Upper lobe of left lung (tissue), 6 donors: ENCODE measurements at regions not wholly inside any gene's neighbourhood (a gene's known extent, or its start where the extent isn't known, plus 50 kb on each side); places are given as distances from the start of the nearest gene placed in this dataset.

Source experiments
- ATAC-seq, 2 donors: fragments of 200-7000 bp; cut with Tn5 transposase; one replicate each; pipeline ENCODE4 v1.9.1; 2022; ENCODE audit warnings: mild to moderate bottlenecking in 2 of 2, moderate library complexity in 2 of 2; ENCODE audit not compliant: low FRiP score in 2 of 2
- DNase-seq, 2 donors: peaks; one replicate each; pipeline ENCODE4 v3.0.0-alpha.2; 2019 to 2020
- H3K27ac ChIP-seq, 4 donors: fragments of 200-600 bp; sonication (generic); one replicate each; pipeline ENCODE4 v1.5.1; 2016 to 2019
- H3K27me3 ChIP-seq, 4 donors: fragments of 200-600 bp; sonication (generic); one replicate each; pipeline ENCODE4 v1.5.1; 2017 to 2019
- H3K36me3 ChIP-seq, 4 donors: fragments of 200-600 bp; sonication (generic); one replicate each; pipeline ENCODE4 v1.5.1; 2016 to 2019
- H3K4me1 ChIP-seq, 4 donors: fragments of 200-600 bp; sonication (generic); one replicate each; pipeline ENCODE4 v1.5.1; 2018 to 2019
- H3K4me3 ChIP-seq, 4 donors: fragments of 200-600 bp; sonication (generic); one replicate each; pipeline ENCODE4 v1.5.1; 2017 to 2019; ENCODE audit warnings: mild to moderate bottlenecking in 2 of 4, moderate library complexity in 1 of 4
- H3K9me3 ChIP-seq, 4 donors: fragments of 200-600 bp; sonication (generic); one replicate each; pipeline ENCODE4 v1.5.1; 2018 to 2019
- EP300 ChIP-seq, 4 donors: sonication (generic); formaldehyde crosslinking; IDR thresholded peaks; one replicate each; pipeline ENCODE4 v1.5.1; 2017; ENCODE audit warnings: antibody characterized with exemption in 4 of 4, control low read depth in 2 of 4
- POLR2A ChIP-seq, 4 donors: fragments of 450-650 bp; IDR thresholded peaks; one replicate each; pipeline ENCODE4 v1.5.1; 2016 to 2017; ENCODE audit warnings: antibody characterized with exemption in 4 of 4, mild to moderate bottlenecking in 2 of 4
- POLR2AphosphoS5 ChIP-seq, 2 donors: sonication (generic); formaldehyde crosslinking; IDR thresholded peaks; one replicate each; pipeline ENCODE4 v1.5.1; 2017; ENCODE audit warnings: antibody characterized with exemption in 2 of 2
- WGBS, 2 donors: methylation state at CpG; one replicate each; pipeline ENCODE4 v1.1.5; 2017 to 2018; 5-methylcytosine and 5-hydroxymethylcytosine counted together
- TF ChIP-seq, protein P1 (sequence below), 6 experiments: fragments of 450-650 bp in 4 of 6; fragments of 200-600 bp in 2 of 6; sonication (generic) in 2 of 6; IDR thresholded peaks; one replicate each; pipeline ENCODE4 v1.5.1; 2016 to 2019; ENCODE audit warnings: antibody characterized with exemption in 6 of 6
- donor health status: DM: no; HTN: no; CAD: no; lungs with moderate emphysema.
- donor health status: DM: no; HTN: yes; CAD: no; lungs with severe emphysema.

DNA sequence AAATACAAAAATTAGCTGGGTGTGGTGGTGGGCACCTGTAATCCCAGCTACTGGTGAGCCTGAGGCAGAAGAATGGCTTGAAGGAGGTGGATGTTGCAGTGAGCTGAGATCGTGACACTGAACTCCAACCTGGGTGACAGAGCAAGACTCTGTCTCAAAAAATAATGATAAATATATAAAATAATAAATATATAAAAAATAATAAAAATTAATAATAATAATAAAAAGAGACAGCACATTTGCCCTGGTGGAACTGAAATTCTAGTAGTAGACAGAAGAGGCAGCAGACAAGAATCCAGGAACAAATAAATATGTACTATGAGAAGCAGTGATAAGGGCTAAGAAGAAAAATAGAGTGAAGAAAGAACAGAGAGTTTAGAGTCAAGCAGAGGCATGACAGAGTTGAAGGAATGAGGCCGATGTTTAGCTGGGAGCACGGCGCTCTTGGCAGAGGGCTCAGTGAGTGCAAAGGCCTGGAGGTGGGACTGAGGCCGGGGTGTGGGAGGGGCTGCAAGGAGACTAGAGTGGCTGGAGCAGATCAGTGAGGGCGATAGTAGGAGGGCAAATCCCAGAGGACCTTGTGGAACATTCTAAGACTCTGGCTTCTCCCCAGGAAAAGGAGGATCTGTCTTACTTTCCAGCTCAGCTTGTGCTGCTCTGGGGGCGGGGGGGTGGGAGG, 410.3 kb downstream of the MN1 start:
- H3K9me3 ChIP-seq = no peaks in the 10 kb centered on the region
- DNase-seq (no peak), ATAC-seq (peak in 1 of 2 donors; percentile 79)
- H3K27me3 ChIP-seq = no peaks in the 10 kb centered on the region
- H3K27ac ChIP-seq = no peak overlapping the region
- WGBS, 2 donors = 52 to 64% methylated on average over 7 of the region's 7 CpGs
- H3K36me3 ChIP-seq = no peaks in the 10 kb centered on the region
- TF ChIP-seq EP300 (IDR thresholded peaks at IDR 0.05) (no peak), POLR2A (IDR thresholded peaks at IDR 0.05) (no peak), POLR2AphosphoS5 (IDR thresholded peaks at IDR 0.05) (no peak)
- TF ChIP-seq, protein P1, sequence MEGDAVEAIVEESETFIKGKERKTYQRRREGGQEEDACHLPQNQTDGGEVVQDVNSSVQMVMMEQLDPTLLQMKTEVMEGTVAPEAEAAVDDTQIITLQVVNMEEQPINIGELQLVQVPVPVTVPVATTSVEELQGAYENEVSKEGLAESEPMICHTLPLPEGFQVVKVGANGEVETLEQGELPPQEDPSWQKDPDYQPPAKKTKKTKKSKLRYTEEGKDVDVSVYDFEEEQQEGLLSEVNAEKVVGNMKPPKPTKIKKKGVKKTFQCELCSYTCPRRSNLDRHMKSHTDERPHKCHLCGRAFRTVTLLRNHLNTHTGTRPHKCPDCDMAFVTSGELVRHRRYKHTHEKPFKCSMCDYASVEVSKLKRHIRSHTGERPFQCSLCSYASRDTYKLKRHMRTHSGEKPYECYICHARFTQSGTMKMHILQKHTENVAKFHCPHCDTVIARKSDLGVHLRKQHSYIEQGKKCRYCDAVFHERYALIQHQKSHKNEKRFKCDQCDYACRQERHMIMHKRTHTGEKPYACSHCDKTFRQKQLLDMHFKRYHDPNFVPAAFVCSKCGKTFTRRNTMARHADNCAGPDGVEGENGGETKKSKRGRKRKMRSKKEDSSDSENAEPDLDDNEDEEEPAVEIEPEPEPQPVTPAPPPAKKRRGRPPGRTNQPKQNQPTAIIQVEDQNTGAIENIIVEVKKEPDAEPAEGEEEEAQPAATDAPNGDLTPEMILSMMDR (IDR thresholded peaks at IDR 0.05) = no peak
- no peaks in the 10 kb centered on the region for H3K4me1 ChIP-seq
- no peak overlapping the region for H3K4me3 ChIP-seq

GRCh38 chr22:27393371-27393770, 408.2 kb downstream of the MN1 start:
- Histone ChIP-seq H3K9me3 (no peaks in the 10 kb centered on the region), H3K4me3 (no peak overlapping the region), H3K36me3 (no peaks in the 10 kb centered on the region), H3K27me3 (no peaks in the 10 kb centered on the region), H3K27ac (no peak overlapping the region), H3K4me1 (no peaks in the 10 kb centered on the region)
- 80 to 85% methylated on average over 4 of the region's 4 CpGs for WGBS, 2 donors
- ATAC-seq = no peak
- no peak for DNase-seq
- no peak for TF ChIP-seq POLR2AphosphoS5 (IDR thresholded peaks at IDR 0.05)

GRCh38 chr22:27394806-27395404, 406.7 kb downstream of the MN1 start:
- ATAC-seq = no peak
- 87 to 97% methylated on average over 3 of the region's 3 CpGs for WGBS, 2 donors
- no peaks in the 10 kb centered on the region for H3K36me3 ChIP-seq

GRCh38 chr22:27397036-27397953, 404.3 kb downstream of the MN1 start:
- Histone ChIP-seq H3K36me3 (no peaks in the 10 kb centered on the region), H3K27ac (no peak overlapping the region), H3K27me3 (no peaks in the 10 kb centered on the region), H3K4me3 (no peak overlapping the region), H3K9me3 (no peaks in the 10 kb centered on the region), H3K4me1 (no peaks in the 10 kb centered on the region)
- TF ChIP-seq POLR2AphosphoS5 (IDR thresholded peaks at IDR 0.05) = no peak
- TF ChIP-seq POLR2A (IDR thresholded peaks at IDR 0.05) = no peak
- TF ChIP-seq, protein P1 (IDR thresholded peaks at IDR 0.05) = no peak
- TF ChIP-seq EP300 (IDR thresholded peaks at IDR 0.05) = no peak
- ATAC-seq (no peak), DNase-seq (no peak)
- 90 to 93% methylated on average over 6 of the region's 6 CpGs for WGBS, 2 donors

More at GRCh38 chr22:27394806-27395404, 406.7 kb downstream of the MN1 start:
- no peak for TF ChIP-seq EP300 (IDR thresholded peaks at IDR 0.05)
- TF ChIP-seq, protein P1 (IDR thresholded peaks at IDR 0.05) = no peak
- TF ChIP-seq POLR2AphosphoS5 (IDR thresholded peaks at IDR 0.05) = no peak
- TF ChIP-seq POLR2A (IDR thresholded peaks at IDR 0.05) = no peak
- no peaks in the 10 kb centered on the region for H3K9me3 ChIP-seq
- no peak overlapping the region for H3K4me3 ChIP-seq
- H3K27ac ChIP-seq = no peak overlapping the region
- no peak for DNase-seq
- no peaks in the 10 kb centered on the region for H3K4me1 ChIP-seq
- no peaks in the 10 kb centered on the region for H3K27me3 ChIP-seq

- Histone ChIP-seq H3K4me3 (no peak overlapping the region), H3K36me3 (no peaks in the 10 kb centered on the region), H3K27me3 (no peaks in the 10 kb centered on the region), H3K9me3 (no peaks in the 10 kb centered on the region), H3K27ac (no peak overlapping the region), H3K4me1 (no peaks in the 10 kb centered on the region)
- ATAC-seq = peak in 1 of 2 donors; percentile 54
- TF ChIP-seq, protein P1 (IDR thresholded peaks at IDR 0.05) = no peak
- peak in 1 of 2 donors; percentile 47 for TF ChIP-seq POLR2AphosphoS5 (IDR thresholded peaks at IDR 0.05)
- WGBS, 2 donors = 46 to 57% methylated on average over 12 to 13 of the region's 13 CpGs
- peak in 1 of 2 donors; percentile 30 for DNase-seq
Observed at GRCh38 chr22:27397954-27398342, 403.6 kb downstream of the MN1 start.
